ENCODE measurements at regions not wholly inside any gene's neighbourhood (a gene's known extent, or its start where the extent isn't known, plus 50 kb on each side); places are given as distances from the start of the nearest gene placed in this dataset.
"Not testable (repeated sequence)": the region's sequence is repeated elsewhere in the genome, so short reads cannot be mapped to it uniquely, and the experiment has no call there.

- Histone ChIP-seq H3K36me3 (ENCODE audit: control insufficient read depth, insufficient read depth, low read length) (no peaks in the 10 kb centered on the region), H3K27me3 (ENCODE audit: control insufficient read depth, insufficient read depth, low read length) (no peaks in the 10 kb centered on the region), H3K4me3 (ENCODE audit: low read depth, low read length) (no peak overlapping the region)
- DNase-seq (ENCODE audit: low read depth), result no peak
- no peak for TF ChIP-seq CTCF (IDR thresholded peaks at IDR 0.05; ENCODE audit: insufficient read depth, low read length, poor library complexity, severe bottlenecking)
These were observed 630.4 kb upstream of the CNTN5 start for GRCh38 chr11:98390391-98390790.

GRCh38 chr11:98394500-98394899 is 626.2 kb upstream of the CNTN5 start:
- DNase-seq (ENCODE audit: low read depth); H3K36me3 ChIP-seq (ENCODE audit: control insufficient read depth, insufficient read depth, low read length); H3K4me3 ChIP-seq (ENCODE audit: low read depth, low read length); H3K27me3 ChIP-seq (ENCODE audit: control insufficient read depth, insufficient read depth, low read length): not testable (repeated sequence)

GRCh38 chr11:98398508-98398907 is 622.2 kb upstream of the CNTN5 start:
- no peak for DNase-seq (ENCODE audit: low read depth)
- Histone ChIP-seq H3K4me3 (ENCODE audit: low read depth, low read length) (no peak overlapping the region), H3K36me3 (ENCODE audit: control insufficient read depth, insufficient read depth, low read length) (no peaks in the 10 kb centered on the region), H3K27me3 (ENCODE audit: control insufficient read depth, insufficient read depth, low read length) (no peaks in the 10 kb centered on the region)
- no peak for TF ChIP-seq CTCF (IDR thresholded peaks at IDR 0.05; ENCODE audit: insufficient read depth, low read length, poor library complexity, severe bottlenecking)

- Histone ChIP-seq H3K36me3 (ENCODE audit: control insufficient read depth, insufficient read depth, low read length) (no peaks in the 10 kb centered on the region), H3K27me3 (ENCODE audit: control insufficient read depth, insufficient read depth, low read length) (no peaks in the 10 kb centered on the region), H3K4me3 (ENCODE audit: low read depth, low read length) (no peak overlapping the region)
- no peak for DNase-seq (ENCODE audit: low read depth)
- TF ChIP-seq CTCF (IDR thresholded peaks at IDR 0.05; ENCODE audit: insufficient read depth, low read length, poor library complexity, severe bottlenecking), result no peak
These were observed 611.7 kb upstream of the CNTN5 start for GRCh38 chr11:98409069-98409468.

GRCh38 chr11:98411777-98412176 is 609.0 kb upstream of the CNTN5 start:
- no peak for DNase-seq (ENCODE audit: low read depth)
- Histone ChIP-seq H3K36me3 (ENCODE audit: control insufficient read depth, insufficient read depth, low read length) (no peaks in the 10 kb centered on the region), H3K27me3 (ENCODE audit: control insufficient read depth, insufficient read depth, low read length) (no peaks in the 10 kb centered on the region), H3K4me3 (ENCODE audit: low read depth, low read length) (no peak overlapping the region)
- TF ChIP-seq CTCF (IDR thresholded peaks at IDR 0.05; ENCODE audit: insufficient read depth, low read length, poor library complexity, severe bottlenecking), result no peak

GRCh38 chr11:98417256-98417755 is 603.4 kb upstream of the CNTN5 start:
- H3K36me3 ChIP-seq (ENCODE audit: control insufficient read depth, insufficient read depth, low read length), result no peaks in the 10 kb centered on the region
- no peak overlapping the region for H3K4me3 ChIP-seq (ENCODE audit: low read depth, low read length)
- TF ChIP-seq CTCF (IDR thresholded peaks at IDR 0.05; ENCODE audit: insufficient read depth, low read length, poor library complexity, severe bottlenecking), result no peak
- no peaks in the 10 kb centered on the region for H3K27me3 ChIP-seq (ENCODE audit: control insufficient read depth, insufficient read depth, low read length)
- DNase-seq (ENCODE audit: low read depth), result no peak
